Small intestine (tissue), 7 donors: ENCODE measurements at regions not wholly inside any gene's neighbourhood (a gene's known extent, or its start where the extent isn't known, plus 50 kb on each side); places are given as distances from the start of the nearest gene placed in this dataset.
"Not testable (repeated sequence)": the region's sequence is repeated elsewhere in the genome, so short reads cannot be mapped to it uniquely, and the experiment has no call there.

Source experiments
- DNase-seq, 2 donors: peaks; one replicate each; pipeline versions ENCODE4 v3.0.0 to v3.0.0-alpha.2; 2013
- FAIRE-seq: peaks from 2 replicates; lab custom pipeline; 2012; peaks lifted over from hg19 to GRCh38; lab: Jason Lieb, UNC
- H3K27ac ChIP-seq, 3 donors: one replicate each; pipeline ENCODE4 v1.5.1; 2013; ENCODE audit warnings: low read length in 2 of 3, mild to moderate bottlenecking in 2 of 3, control low read depth in 1 of 3, inconsistent platforms in 1 of 3, low read depth in 1 of 3, moderate library complexity in 1 of 3
- H3K27me3 ChIP-seq, 3 donors: one replicate each; pipeline ENCODE4 v1.6.1; 2013; ENCODE audit warnings: low read length in 3 of 3, inconsistent platforms in 1 of 3; ENCODE audit not compliant: control insufficient read depth in 3 of 3, insufficient read depth in 3 of 3
- H3K36me3 ChIP-seq, 3 donors: one replicate each; pipeline ENCODE4 v1.6.1; 2013; ENCODE audit warnings: low read length in 3 of 3, inconsistent platforms in 1 of 3, low read depth in 1 of 3, mild to moderate bottlenecking in 1 of 3, moderate library complexity in 1 of 3; ENCODE audit not compliant: control insufficient read depth in 3 of 3, insufficient read depth in 2 of 3
- H3K4me1 ChIP-seq, 3 donors: one replicate each; pipeline ENCODE4 v1.6.1; 2013; ENCODE audit warnings: low read length in 2 of 3, inconsistent platforms in 1 of 3, low read depth in 1 of 3, mild to moderate bottlenecking in 1 of 3, moderate library complexity in 1 of 3; ENCODE audit not compliant: control insufficient read depth in 3 of 3, insufficient read depth in 2 of 3
- H3K4me3 ChIP-seq, 3 donors: one replicate each; pipeline ENCODE4 v1.5.1; 2013; ENCODE audit warnings: low read length in 3 of 3, control low read depth in 1 of 3, inconsistent platforms in 1 of 3, low read depth in 1 of 3, mild to moderate bottlenecking in 1 of 3, moderate library complexity in 1 of 3
- H3K9me3 ChIP-seq, 2 donors: one replicate each; pipeline ENCODE4 v1.6.1; 2013; ENCODE audit warnings: low read depth in 1 of 2, low read length in 1 of 2; ENCODE audit not compliant: control insufficient read depth in 2 of 2, insufficient read depth in 1 of 2
- WGBS, 3 donors: extraction: QIAGEN DNeasy Blood & Tissue Kit; methylation state at CpG; one replicate each; pipeline ENCODE4 v1.1.7; 2013; 5-methylcytosine and 5-hydroxymethylcytosine counted together
- donor health status: healthy with polysubstance abuse.
- donor health status: control.
- donor health status: control.
- donor health status: Bipolar disorder and iron deficiency.
- donor health status: healthy.

DNA sequence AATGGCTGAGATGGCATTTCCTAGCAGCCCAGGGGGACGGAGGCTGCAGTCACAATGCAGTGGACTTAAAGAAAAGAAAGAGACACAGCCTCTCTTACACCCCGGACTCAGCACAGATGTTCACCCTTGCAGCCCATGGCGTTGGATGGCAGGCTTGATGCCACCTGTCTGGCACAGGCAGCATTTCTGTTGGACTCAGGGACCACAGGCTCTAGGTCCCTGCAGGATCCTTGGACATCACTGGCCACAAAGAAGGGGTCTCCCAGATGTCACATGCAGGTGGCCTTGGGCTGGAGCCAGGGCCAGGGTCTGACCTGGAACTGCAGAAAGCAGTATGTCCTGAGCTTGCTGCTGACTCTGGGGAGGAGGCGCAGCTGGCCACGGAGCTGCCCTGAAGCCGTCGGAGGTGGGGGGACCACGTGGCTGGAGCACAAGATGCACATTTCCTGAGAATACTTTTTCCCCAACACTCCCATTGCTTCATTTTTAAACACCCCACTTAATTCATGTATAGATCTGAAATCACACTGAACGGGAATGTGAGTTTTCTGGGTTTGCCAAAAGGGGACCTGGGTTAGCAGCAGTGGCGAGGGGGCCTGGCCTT is 102.3 kb upstream of the SULF2 start:
- no peak overlapping the region for H3K4me3 ChIP-seq
- FAIRE-seq (no peak), DNase-seq (no peak)
- no peaks in the 10 kb centered on the region for H3K36me3 ChIP-seq
- WGBS, 3 donors = 68 to 76% (median 69%) methylated on average over 10 of the region's 10 CpGs
- no peaks in the 10 kb centered on the region for H3K9me3 ChIP-seq
- no peaks in the 10 kb centered on the region for H3K4me1 ChIP-seq
- no peaks in the 10 kb centered on the region for H3K27me3 ChIP-seq
- H3K27ac ChIP-seq = no peak overlapping the region

- H3K27me3 ChIP-seq = no peaks in the 10 kb centered on the region
- H3K36me3 ChIP-seq = no peaks in the 10 kb centered on the region
- H3K4me3 ChIP-seq = no peak overlapping the region
- H3K27ac ChIP-seq = no peak overlapping the region
- WGBS, 3 donors = 78 to 87% (median 79%) methylated on average over 8 of the region's 8 CpGs
- no peaks in the 10 kb centered on the region for H3K9me3 ChIP-seq
- no peak for FAIRE-seq
- no peaks in the 10 kb centered on the region for H3K4me1 ChIP-seq
- DNase-seq = no peak
Observed at GRCh38 chr20:47887064-47887463, 101.8 kb upstream of the SULF2 start.

DNA sequence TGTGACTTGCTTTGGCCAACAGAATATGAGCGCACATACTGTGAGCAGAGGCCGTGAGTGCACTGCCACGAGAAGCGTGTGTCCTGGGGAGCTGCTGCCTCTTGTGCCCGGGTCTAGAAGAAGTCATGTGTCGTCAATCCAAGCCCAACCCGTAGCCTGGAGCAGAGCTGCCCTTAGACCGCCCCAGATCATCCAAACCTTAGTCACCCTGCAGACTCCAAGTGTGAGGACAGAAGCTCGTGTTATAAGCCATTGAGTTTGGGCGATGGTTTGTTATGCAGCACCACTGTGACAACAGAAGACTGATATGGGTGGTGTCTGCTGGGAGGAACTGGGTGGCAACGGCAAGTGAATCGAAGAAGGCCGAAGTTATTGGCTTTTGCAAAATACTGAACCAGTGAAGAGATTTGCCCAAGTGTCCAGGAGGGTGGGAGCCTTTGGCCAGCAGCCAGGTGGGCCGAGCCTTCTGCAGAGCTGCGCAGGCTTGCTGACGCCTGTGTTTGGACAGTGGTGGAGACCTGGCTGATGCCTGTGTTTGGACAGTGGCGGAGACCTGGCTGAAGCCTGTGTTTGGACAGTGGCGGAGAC is 101.3 kb upstream of the SULF2 start:
- H3K4me1 ChIP-seq = no peaks in the 10 kb centered on the region
- H3K27ac ChIP-seq = no peak overlapping the region
- H3K36me3 ChIP-seq = no peaks in the 10 kb centered on the region
- no peak for DNase-seq
- no peak for FAIRE-seq
- WGBS, 3 donors = 82 to 84% (median 82%) methylated on average over 18 of the region's 18 CpGs
- H3K27me3 ChIP-seq = no peaks in the 10 kb centered on the region
- no peak overlapping the region for H3K4me3 ChIP-seq
- no peaks in the 10 kb centered on the region for H3K9me3 ChIP-seq

GRCh38 chr20:47885909-47886453 is 100.7 kb upstream of the SULF2 start:
- Histone ChIP-seq H3K9me3 (no peaks in the 10 kb centered on the region), H3K36me3 (no peaks in the 10 kb centered on the region), H3K27me3 (no peaks in the 10 kb centered on the region), H3K27ac (no peak overlapping the region), H3K4me3 (no peak overlapping the region), H3K4me1 (no peaks in the 10 kb centered on the region)
- 64 to 76% (median 70%) methylated on average over 8 of the region's 8 CpGs for WGBS, 3 donors
- FAIRE-seq (no peak), DNase-seq (no peak)

DNA sequence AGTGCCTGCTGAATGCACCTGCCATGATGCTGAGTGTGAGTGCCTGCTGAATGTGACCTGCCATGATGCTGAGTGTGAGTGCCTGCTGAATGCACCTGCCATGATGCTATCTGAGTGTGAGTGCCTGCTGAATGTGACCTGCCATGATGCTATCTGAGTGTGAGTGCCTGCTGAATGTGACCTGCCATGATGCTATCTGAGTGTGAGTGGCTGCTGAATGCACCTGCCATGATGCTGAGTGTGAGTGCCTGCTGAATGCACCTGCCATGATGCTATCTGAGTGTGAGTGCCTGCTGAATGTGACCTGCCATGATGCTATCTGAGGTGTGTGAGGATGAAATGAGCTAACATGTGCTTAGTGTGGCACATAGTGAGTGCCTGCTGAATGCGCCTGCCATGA is 98.7 kb upstream of the SULF2 start:
- DNase-seq, FAIRE-seq, H3K27ac ChIP-seq, H3K4me3 ChIP-seq, H3K36me3 ChIP-seq, H3K27me3 ChIP-seq, H3K9me3 ChIP-seq, H3K4me1 ChIP-seq: not testable (repeated sequence)
- WGBS, 3 donors = 39 to 94% (median 94%) methylated on average over 1 of the region's 1 CpG

- 58 to 84% (median 63%) methylated on average over 5 of the region's 5 CpGs for WGBS, 3 donors
- no peak for FAIRE-seq
- H3K9me3 ChIP-seq = no peaks in the 10 kb centered on the region
- no peaks in the 10 kb centered on the region for H3K36me3 ChIP-seq
- no peak overlapping the region for H3K4me3 ChIP-seq
- DNase-seq = no peak
- no peak overlapping the region for H3K27ac ChIP-seq
- H3K4me1 ChIP-seq = no peaks in the 10 kb centered on the region
- H3K27me3 ChIP-seq = no peaks in the 10 kb centered on the region
Observed at GRCh38 chr20:47883186-47883585, 97.9 kb upstream of the SULF2 start.

DNA sequence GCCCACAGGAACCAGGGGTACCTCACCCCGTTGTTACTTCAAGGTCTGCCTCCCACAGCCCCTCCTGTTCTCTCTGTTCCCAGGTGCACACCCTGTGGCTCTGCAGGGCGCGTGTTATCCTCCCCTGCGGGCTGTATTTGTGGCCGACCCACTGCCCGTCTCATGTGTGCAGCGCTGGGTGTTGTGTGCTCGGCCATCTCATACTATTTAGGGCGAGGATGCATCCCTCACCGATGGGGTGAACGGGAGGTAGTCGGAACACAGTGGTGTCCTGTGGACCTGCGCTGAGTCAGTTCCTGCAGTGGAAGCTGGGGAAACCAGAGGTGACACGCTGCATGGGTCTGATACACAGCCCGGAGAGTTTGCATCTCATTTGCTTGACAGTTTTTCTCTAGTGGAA is 94.5 kb upstream of the SULF2 start:
- 92 to 94% (median 93%) methylated on average over 15 of the region's 15 CpGs for WGBS, 3 donors
- FAIRE-seq = no peak
- no peak overlapping the region for H3K27ac ChIP-seq
- H3K4me3 ChIP-seq = no peak overlapping the region
- no peak for DNase-seq
- no peaks in the 10 kb centered on the region for H3K4me1 ChIP-seq
- H3K27me3 ChIP-seq = no peaks in the 10 kb centered on the region
- no peaks in the 10 kb centered on the region for H3K36me3 ChIP-seq
- no peaks in the 10 kb centered on the region for H3K9me3 ChIP-seq

DNA sequence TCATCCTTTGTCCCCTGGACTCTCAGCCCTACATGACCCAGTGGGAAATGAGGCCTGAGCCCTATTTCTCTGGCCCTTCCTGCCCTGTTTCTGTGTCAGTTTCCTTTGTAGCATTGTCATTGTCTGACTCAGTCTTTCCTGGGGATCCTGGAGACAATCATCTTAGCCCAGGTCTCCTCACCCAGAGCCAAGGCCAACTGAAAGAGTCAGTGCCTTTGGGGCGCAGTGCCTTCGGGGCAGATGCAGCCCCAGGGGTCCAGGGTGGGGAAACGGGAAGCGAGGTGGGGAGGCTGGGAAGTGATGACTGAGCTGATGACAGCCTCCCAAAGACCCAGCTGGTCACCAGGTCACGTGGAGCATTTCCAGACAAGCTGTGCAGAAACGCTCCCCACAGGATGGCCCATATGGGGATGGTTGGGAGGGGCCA is 93.3 kb upstream of the SULF2 start:
- FAIRE-seq (no peak), DNase-seq (no peak)
- WGBS, 3 donors = 69 to 81% (median 78%) methylated on average over 6 of the region's 6 CpGs
- H3K9me3 ChIP-seq = no peaks in the 10 kb centered on the region
- no peaks in the 10 kb centered on the region for H3K27me3 ChIP-seq
- no peak overlapping the region for H3K27ac ChIP-seq
- H3K4me1 ChIP-seq = no peaks in the 10 kb centered on the region
- H3K4me3 ChIP-seq = no peak overlapping the region
- H3K36me3 ChIP-seq = no peaks in the 10 kb centered on the region
